IPS DF 6.9 (cell line): ENCODE measurements at regions not wholly inside any gene's neighbourhood (a gene's known extent, or its start where the extent isn't known, plus 50 kb on each side); places are given as distances from the start of the nearest gene placed in this dataset.

Experiments used
- DNase-seq: peaks from one replicate; pipeline ENCODE4 v3.0.0-alpha.2; 2013; ENCODE audit warnings: low read depth, low spot score
- H3K27ac ChIP-seq: one replicate; pipeline ENCODE4 v1.5.1; 2013; ENCODE audit warnings: low read length, control low read depth
- H3K27me3 ChIP-seq: 2 replicates; pipeline ENCODE4 v1.6.1; 2013; ENCODE audit warnings: mild to moderate bottlenecking, low read length; ENCODE audit not compliant: control insufficient read depth, insufficient read depth
- H3K36me3 ChIP-seq: 2 replicates; pipeline ENCODE4 v1.6.1; 2013; ENCODE audit warnings: low read length; ENCODE audit not compliant: control insufficient read depth, insufficient read depth
- H3K4me1 ChIP-seq: 2 replicates; pipeline ENCODE4 v1.6.1; 2013; ENCODE audit warnings: low read length; ENCODE audit not compliant: control insufficient read depth, insufficient read depth
- H3K4me3 ChIP-seq: 2 replicates; pipeline ENCODE4 v1.5.1; 2013; ENCODE audit warnings: mild to moderate bottlenecking, low read length
- H3K9me3 ChIP-seq: 2 replicates; pipeline ENCODE4 v1.6.1; 2013; ENCODE audit warnings: low read length, inconsistent platforms; ENCODE audit not compliant: control insufficient read depth, insufficient read depth
- WGBS: extraction: QIAGEN DNeasy Blood & Tissue Kit; methylation state at CpG from one replicate; pipeline ENCODE4 v1.1.7; 2013; ENCODE audit warnings: mixed read lengths, missing lambda C conversion rate; ENCODE audit not compliant: insufficient read length, insufficient coverage; 5-methylcytosine and 5-hydroxymethylcytosine counted together

DNA sequence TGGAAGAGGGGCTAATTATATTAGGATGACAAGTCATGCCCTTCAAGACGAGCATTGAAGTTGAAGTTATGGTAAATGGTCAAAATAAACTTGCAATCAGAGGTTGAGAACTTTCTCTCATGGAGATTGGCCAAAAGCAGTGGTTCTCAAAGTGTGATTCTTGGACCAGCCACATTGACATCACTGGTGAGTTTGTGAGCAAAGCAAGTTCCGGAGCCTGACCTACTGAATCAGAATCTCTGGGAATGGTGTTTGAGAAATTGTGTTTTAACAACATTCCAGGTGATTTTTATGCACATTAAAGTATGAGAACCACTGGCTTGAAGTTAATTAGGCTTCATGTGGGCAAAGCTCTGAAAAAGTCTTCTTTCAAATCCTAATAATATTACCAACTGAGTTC, 403.5 kb downstream of the ZSWIM6 start:
- no peaks in the 10 kb centered on the region for H3K36me3 ChIP-seq
- no peak for DNase-seq
- H3K27me3 ChIP-seq = no peaks in the 10 kb centered on the region
- H3K4me1 ChIP-seq = peaks cover 8% of the 10 kb centered on the region; the same call in 1 of the 2 replicates
- no CpG with 5 or more reads among the region's 2 CpGs for WGBS
- H3K9me3 ChIP-seq = no peaks in the 10 kb centered on the region
- no peak overlapping the region for H3K27ac ChIP-seq
- no peak overlapping the region for H3K4me3 ChIP-seq

DNA sequence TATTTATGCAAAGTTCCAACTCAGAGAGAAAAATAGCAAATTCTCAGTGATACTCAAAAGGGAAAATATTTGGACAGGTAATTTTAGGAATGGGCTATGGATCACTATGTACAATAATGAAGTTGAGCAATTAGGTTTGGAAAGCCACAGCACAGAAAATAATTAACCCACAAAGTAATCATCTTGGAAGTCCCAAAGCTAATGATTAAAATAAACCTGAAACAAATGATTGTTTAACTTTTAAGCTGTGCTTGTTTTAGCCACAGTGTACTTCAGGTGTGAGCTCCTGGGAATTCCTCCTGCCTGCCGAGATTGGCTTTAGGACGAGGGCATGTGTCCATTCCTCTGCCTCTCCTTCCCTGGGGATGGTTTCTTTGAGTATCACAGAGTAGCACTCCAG, 403.9 kb downstream of the ZSWIM6 start:
- WGBS = no CpG with 5 or more reads among the region's 2 CpGs
- H3K4me1 ChIP-seq = peaks cover 8% of the 10 kb centered on the region; the same call in 1 of the 2 replicates
- H3K27ac ChIP-seq = no peak overlapping the region
- no peaks in the 10 kb centered on the region for H3K9me3 ChIP-seq
- DNase-seq = no peak
- H3K27me3 ChIP-seq = no peaks in the 10 kb centered on the region
- no peaks in the 10 kb centered on the region for H3K36me3 ChIP-seq
- H3K4me3 ChIP-seq = no peak overlapping the region

DNA sequence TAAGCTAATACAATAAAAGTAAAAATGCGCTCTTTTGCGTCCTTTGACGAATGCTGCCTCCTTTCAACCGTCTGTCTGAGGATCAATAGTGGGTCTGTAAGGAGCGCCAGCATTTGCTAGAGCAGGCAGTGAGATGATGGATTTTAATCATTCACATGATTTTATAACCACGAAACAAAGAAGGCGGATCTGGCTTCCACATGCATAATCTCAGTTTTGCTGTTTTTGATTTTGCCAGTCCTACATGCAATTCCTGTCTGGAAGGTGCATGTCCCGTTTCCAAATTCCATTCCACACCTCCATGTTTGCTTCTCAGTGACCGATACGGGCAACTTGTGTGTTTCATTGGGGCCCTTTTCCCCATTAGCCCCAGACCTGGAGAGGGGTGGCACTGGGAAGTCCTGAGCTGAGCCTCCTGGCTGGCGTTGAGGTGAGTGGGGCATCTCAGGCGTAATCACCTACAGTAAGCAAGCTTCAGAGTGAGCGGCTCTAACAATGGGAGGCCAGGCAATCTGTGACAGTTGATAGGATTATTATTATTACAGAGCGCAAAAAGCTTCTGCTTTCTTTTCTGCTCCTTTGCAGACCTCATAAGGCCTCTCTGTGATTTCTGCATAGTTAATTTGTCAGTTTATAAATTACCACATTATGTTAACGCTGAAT, 405.4 kb downstream of the ZSWIM6 start:
- DNase-seq = no peak
- Histone ChIP-seq H3K27me3 (no peaks in the 10 kb centered on the region), H3K4me3 (no peak overlapping the region), H3K9me3 (no peaks in the 10 kb centered on the region), H3K4me1 (peaks cover 6% of the 10 kb centered on the region; the same call in 1 of the 2 replicates), H3K36me3 (no peaks in the 10 kb centered on the region), H3K27ac (no peak overlapping the region)
- no CpG with 5 or more reads among the region's 15 CpGs for WGBS

DNA sequence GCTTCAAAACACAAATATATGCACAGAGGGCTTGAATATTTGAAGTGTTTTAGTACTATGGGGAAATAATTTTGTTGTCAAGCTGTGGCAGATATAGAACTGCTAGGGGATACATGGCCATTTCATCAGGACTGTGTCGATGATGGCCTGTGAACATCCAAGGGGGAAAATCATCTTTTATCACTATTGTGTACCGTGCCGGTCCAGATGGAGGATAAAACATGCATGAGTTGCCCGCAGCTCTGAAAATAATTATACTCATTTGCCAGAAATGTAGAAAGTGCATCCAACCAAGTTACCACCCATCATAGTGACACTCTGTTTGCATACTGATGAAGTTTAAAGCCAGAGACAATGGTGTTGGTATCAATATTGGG, 405.9 kb downstream of the ZSWIM6 start:
- Histone ChIP-seq H3K36me3 (no peaks in the 10 kb centered on the region), H3K4me1 (peaks cover 5% of the 10 kb centered on the region; the same call in 1 of the 2 replicates), H3K4me3 (no peak overlapping the region), H3K27me3 (no peaks in the 10 kb centered on the region), H3K9me3 (no peaks in the 10 kb centered on the region), H3K27ac (no peak overlapping the region)
- no peak for DNase-seq
- WGBS = no CpG with 5 or more reads among the region's 4 CpGs

DNA sequence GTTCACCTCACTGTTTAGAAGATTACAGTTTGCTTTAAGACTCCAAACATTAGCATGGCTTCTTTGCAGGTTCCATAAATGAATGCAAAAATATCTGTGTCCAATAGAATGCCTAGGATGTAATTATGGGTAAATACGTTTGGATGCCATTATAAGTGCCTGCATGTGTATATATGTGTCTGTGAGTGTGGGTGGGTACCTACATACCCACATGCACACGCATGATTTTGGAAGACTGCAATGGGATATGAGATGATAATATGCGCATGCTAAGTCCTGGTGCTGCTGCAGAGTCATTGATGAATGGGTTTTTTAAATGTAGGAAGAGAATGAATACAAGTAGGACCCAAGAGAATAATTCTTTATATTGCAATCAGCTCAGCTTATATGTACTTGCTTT, 406.4 kb downstream of the ZSWIM6 start:
- WGBS = no CpG with 5 or more reads among the region's 3 CpGs
- H3K4me1 ChIP-seq = peaks cover 5% of the 10 kb centered on the region; the same call in 1 of the 2 replicates
- no peak for DNase-seq
- no peak overlapping the region for H3K27ac ChIP-seq
- H3K9me3 ChIP-seq = no peaks in the 10 kb centered on the region
- H3K4me3 ChIP-seq = no peak overlapping the region
- no peaks in the 10 kb centered on the region for H3K27me3 ChIP-seq
- H3K36me3 ChIP-seq = no peaks in the 10 kb centered on the region

DNA sequence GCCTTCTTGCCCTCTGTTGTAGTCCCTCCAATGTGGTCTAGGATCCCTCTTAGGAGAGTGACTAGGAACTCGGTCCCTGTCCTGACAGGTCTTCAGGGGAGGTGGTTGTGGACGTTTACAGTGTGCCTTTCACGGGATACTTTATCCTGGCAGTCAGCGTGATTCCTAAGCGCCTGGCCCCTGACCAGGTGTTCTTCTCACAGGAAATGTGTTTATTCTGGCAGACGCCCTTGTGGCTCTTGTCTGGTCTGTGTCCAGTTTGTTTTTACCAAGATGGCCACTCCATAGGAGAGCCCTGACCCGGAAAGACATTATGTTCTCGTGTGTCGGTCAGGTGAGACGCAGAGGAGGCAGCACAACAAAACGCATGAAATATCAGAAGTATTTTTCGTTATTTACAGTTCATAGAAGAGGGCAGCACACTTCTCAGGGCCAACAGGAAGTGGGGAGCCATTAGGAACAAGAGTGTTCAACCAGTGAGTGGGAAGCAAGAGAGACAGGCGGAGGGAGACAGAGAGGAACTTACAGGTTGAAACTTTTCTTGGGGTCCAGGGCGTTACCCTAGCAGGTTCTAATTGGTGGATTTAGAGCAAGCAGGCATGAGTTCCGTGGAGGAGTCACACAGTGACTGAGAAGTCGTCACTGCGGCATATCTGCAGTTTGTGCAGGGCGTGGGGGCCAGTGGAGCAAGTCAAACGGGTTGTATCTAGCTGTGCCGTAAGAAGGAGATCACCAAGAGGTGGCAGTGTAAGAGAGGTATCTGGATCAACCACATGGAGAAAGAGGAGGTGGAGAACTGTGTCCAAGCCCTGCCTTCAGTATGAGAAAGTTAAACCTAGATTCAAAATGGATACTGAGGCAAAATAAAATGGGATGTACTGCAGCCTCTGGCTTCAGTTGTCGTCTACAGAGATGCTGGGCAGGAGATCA, 412.9 kb downstream of the ZSWIM6 start:
- no CpG with 5 or more reads among the region's 21 CpGs for WGBS
- DNase-seq = no peak
- no peaks in the 10 kb centered on the region for H3K4me1 ChIP-seq
- H3K27me3 ChIP-seq = no peaks in the 10 kb centered on the region
- no peaks in the 10 kb centered on the region for H3K36me3 ChIP-seq
- no peak overlapping the region for H3K27ac ChIP-seq
- H3K4me3 ChIP-seq = no peak overlapping the region
- no peaks in the 10 kb centered on the region for H3K9me3 ChIP-seq

DNA sequence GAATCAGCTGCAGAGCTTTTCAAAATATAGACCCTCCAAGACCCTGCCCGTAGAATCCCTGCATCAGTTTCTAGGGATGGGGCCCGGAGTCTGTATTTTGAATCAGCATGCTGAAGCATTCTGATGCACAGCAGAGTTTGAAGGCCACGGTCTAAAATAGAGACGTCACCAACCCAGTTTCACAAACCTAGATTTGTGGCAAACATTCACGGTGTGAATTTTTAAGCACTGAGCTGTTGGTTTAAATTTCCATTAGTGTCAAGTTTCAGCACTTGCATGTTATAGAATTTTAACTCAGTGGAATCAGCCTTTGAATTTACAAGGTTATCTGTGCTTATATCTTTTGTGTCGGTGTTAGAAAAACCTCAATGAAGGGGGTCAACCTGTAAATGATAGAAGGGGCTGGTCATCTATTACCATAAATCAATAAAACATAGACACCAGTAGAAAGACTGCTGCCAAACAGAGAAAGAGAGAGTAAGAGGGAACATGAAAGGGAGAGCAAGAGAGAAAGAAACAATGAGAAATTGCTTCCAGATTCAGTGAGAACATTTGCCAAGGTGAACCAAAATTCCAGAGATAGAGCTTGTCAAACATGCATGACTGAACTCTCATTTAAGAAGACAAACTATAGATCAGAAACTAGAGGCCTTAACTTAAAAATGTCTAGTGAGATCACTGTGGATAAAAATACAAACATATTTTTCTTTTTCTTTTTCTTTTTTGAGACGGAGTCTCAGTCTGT, 414.9 kb downstream of the ZSWIM6 start:
- H3K4me1 ChIP-seq = no peaks in the 10 kb centered on the region
- H3K27me3 ChIP-seq = no peaks in the 10 kb centered on the region
- H3K4me3 ChIP-seq = no peak overlapping the region
- no CpG with 5 or more reads among the region's 7 CpGs for WGBS
- DNase-seq = no peak
- no peaks in the 10 kb centered on the region for H3K9me3 ChIP-seq
- H3K36me3 ChIP-seq = no peaks in the 10 kb centered on the region
- H3K27ac ChIP-seq = no peak overlapping the region

DNA sequence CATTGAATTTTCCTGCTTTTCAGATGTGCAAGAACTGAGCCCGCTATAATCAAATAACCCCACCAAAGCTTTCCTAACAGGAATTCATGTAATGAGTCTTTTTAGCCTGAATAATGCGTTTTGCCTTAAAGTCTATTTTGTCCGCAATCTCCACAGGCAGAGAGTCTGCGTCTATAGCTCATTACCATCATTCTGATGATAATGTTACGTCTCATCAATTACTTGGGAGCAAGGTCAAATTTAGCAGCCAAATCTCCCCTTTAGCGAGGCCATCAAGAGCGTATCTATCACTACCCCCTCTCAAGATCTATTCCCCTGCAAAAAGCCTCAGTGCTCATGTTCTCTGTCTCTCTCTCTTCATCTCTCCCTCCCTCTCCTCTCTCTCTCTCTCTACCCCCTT, 416.1 kb downstream of the ZSWIM6 start:
- no peaks in the 10 kb centered on the region for H3K36me3 ChIP-seq
- H3K27ac ChIP-seq = no peak overlapping the region
- H3K9me3 ChIP-seq = no peaks in the 10 kb centered on the region
- H3K27me3 ChIP-seq = no peaks in the 10 kb centered on the region
- H3K4me3 ChIP-seq = no peak overlapping the region
- H3K4me1 ChIP-seq = no peaks in the 10 kb centered on the region
- no peak for DNase-seq
- no CpG with 5 or more reads among the region's 7 CpGs for WGBS

DNA sequence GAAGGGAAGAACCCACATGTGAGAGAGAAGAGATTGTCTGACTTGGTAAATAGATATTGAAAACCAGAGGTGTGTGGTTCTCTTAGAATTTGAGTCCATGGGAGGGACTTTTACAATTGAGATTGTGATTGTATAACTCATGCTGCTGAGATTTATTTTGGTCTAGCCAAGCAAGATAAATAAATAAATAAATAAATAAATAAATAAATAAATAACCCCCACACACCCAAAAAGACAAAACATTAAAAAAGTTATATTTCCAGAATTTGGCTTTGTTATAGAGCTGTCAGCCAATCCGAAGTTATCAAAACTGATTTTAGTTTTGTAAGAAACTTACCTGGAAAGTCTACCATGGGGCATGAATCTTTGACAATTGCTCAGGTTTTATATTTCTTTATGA, 416.6 kb downstream of the ZSWIM6 start:
- Histone ChIP-seq H3K4me3 (no peak overlapping the region), H3K9me3 (no peaks in the 10 kb centered on the region), H3K36me3 (no peaks in the 10 kb centered on the region), H3K27ac (no peak overlapping the region), H3K27me3 (no peaks in the 10 kb centered on the region), H3K4me1 (no peaks in the 10 kb centered on the region)
- no CpG with 5 or more reads among the region's 1 CpG for WGBS
- DNase-seq = no peak

DNA sequence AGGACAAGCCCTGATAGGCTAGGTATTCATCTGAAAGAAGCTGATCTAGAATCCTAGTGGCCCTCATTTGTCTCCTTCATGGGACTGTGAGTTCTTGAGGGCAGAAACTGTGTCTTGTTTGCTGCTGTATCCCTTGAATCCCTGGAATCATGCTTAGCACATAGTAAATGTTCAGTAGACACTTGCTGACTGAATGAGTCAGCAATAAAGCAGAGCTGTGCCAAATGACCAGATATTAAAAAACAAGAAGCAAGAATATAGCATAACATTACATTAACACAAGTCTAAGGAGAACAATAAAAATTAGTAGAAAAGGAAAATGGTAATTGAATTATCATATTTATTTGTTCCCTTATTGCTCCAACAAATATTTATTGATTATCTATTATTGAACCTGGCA, 420.5 kb downstream of the ZSWIM6 start:
- Histone ChIP-seq H3K4me3 (no peak overlapping the region), H3K36me3 (no peaks in the 10 kb centered on the region), H3K9me3 (no peaks in the 10 kb centered on the region), H3K27me3 (no peaks in the 10 kb centered on the region), H3K4me1 (no peaks in the 10 kb centered on the region), H3K27ac (no peak overlapping the region)
- DNase-seq = no peak
